T follicular helper cell (primary cell): ENCODE measurements at regions not wholly inside any gene's neighbourhood (a gene's known extent, or its start where the extent isn't known, plus 50 kb on each side); places are given as distances from the start of the nearest gene placed in this dataset.

ENCODE experiments used
- DNase-seq: peaks from one replicate; pipeline ENCODE4 v3.0.0-alpha.2; 2020; ENCODE audit warnings: low read depth

GRCh38 chr11:116505298-116506262, 267.2 kb downstream of the BUD13 start:
- DNase-seq, result no peak

DNA sequence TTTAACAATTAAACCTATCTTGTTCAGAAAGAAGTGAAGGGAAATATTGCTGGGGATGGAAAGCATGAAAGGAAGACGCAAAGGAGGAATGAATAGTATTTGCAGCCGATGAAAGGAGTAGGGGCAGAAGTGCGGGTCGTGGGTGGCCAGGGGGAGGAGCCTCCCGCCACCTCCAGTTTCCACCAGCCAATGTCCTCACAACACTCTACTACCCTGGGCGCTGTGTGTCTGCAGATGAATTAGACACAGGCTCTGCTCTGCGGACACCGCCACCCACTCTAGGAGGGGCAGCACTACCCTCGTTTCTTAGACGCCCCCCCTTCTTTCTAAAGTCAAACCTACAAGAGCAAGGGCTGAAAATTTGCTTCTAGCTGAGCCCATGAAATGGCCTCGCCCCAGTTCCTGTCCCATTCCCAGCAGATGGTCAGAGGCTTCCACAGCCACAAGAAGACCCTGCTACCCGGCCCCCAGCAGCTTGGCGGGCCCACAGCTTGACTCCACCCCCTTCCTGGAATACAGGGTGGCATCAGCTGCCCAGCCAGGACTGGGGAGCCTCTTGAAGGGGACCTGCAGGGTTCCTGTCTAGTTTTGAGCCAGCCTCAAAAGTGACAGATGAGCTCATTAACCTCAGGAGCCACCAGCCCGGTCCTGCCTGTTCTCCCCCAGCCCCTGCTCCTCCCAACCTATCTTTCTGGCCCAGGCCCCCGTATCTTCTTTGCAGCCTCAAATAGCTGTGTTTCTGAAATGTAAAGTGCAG, 268.1 kb downstream of the BUD13 start:
- no peak for DNase-seq

DNA sequence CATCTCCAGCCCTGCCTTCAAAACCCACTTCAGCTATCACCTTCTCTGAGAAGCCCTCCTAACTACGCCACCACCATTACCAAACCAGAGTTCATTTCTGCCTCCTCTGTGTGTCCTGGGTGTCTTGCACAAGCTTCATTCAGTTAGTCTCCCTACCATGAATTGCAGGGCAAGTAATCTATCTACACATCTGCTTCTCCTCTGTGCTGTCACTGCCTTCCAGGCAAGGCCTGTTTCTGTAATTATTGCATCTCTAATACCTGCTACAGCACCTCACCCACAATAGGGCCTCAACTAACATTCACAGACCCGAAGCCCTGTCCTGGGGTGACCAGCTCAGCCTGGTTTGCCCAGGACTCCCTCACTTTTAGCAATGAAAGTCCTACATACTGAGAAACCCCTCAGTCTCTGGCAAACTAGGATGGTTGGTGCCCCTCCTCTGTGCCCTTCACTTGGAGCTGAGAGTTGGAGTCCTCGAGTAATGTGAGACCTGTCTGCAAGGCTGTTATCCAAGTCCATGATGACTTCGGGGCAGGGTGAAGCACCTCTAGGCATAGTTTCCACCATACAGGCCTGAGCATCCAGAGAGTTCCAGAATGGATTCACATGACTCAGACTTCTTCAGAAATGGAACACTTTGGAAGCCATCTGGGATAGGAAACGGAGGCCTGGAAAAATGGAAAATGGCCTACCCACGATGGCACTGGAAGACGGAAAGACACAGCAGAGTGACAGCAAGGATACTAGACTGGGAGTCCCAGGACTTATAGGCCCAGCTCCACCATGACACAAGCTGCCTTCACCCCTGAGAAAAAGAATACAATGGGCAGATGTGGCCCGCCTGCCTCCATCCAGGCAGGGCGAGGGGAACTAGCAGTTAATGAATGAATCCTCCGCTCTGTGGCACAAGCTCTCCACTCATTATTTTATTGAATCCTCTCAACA, 269.3 kb downstream of the BUD13 start:
- no peak for DNase-seq

GRCh38 chr11:116502641-116503061, 270.1 kb downstream of the BUD13 start:
- no peak for DNase-seq

DNA sequence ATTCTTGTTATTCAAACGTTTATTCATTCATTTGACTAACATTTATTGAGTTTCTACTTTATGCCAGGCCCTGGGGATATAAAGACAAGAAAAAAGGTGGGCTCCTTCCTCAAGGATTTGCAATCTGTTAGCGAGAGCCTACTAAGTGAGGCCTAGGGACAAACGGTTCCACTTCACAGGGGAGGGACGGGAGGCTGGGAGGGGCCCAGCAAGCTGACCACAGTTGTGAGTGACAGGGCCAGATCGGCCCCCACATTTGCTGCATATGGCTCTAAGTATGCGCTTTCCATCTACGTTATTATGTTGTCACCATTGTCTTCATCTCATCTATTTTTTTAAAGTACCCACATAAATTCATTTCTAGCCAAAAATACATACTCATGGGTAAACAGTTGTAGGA, 271.1 kb downstream of the BUD13 start:
- no peak for DNase-seq

DNA sequence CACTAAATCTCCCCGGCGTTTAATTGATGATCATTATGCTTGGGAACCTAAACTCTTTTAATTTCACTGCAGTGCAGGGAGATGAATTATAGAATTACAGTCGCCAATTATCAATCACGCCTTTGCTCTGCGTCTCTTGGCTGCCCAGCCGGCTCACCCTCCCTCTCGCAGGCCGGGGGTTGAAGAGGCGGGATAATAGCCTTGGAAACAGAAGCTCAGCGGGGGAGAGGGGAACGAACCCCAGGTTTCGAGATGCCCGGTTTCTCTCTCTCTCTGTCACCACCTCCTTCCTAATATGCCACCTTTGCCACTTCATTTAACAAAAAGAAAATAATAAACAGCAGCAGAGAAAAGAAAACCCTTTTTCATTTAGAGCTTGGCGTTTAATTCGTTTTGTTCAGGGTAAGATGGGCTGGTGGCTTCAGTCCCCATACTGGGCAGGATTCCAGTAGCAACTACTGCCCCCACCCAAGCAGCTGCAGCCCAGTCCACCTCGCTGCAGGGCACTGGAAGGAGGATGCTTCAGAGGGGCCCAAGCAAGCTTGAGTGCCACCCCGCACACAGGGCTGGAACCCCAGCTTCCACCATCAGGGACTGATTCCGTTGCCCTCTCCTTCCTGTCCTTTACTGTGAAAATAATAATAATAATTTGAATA, 271.7 kb downstream of the BUD13 start:
- DNase-seq, result no peak

GRCh38 chr11:116500026-116500946, 272.5 kb downstream of the BUD13 start:
- DNase-seq, result no peak

GRCh38 chr11:116499396-116500003, 273.3 kb downstream of the BUD13 start:
- DNase-seq, result no peak

GRCh38 chr11:116498161-116498560, 274.6 kb downstream of the BUD13 start:
- no peak for DNase-seq

GRCh38 chr11:116492600-116492999, 280.2 kb downstream of the BUD13 start:
- DNase-seq, result no peak

GRCh38 chr11:116488836-116489389, 283.9 kb downstream of the BUD13 start:
- no peak for DNase-seq

DNA sequence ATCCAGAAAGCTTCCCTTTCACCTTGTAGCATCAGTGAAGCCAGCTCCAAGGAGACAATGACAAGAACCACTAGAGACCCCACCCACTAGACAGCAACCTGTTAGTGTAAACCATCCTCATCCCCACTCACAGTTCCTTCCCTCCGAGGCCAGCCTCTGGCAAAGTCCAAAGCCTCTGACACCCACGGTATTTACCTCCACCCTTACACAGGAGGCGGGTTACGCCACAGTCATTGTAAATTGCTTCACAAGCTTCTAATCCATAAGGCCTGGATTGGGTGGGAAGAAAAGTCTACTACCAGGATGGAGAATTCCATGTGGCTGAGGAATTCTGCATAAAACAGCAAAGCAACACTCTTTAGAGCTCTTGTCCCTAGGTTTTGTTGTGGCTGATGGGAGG, 287.4 kb downstream of the BUD13 start:
- DNase-seq, result no peak

GRCh38 chr11:116482716-116483115, 290.1 kb downstream of the BUD13 start:
- no peak for DNase-seq

DNA sequence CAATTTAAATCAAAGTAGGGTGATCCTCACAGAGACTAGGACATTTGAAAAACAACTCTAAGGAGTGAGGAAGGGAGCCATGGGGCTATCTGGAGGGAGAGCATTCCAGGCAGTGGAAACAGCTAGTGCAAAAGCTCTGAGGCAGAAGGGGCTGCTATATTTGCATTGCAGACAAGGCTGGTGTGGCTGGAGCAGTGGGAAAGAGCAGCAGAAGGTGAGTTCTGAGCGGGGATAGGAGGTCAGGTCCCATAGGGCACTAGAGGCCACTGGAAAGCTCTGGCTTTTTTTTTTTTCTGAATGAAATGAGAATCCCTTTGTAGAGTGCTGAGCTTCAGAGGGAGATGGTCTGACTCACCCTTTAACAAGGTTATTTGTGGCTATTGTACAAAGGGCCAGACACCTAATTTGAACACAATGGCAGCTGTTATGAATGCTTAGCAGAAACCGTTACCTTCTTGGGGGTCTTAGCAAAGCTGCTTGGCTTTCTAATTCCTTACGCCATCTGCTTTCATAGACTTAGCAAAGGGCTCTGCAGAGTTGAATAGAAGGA, 291.6 kb downstream of the BUD13 start:
- DNase-seq, result no peak

- DNase-seq, result no peak
Observed at GRCh38 chr11:116478669-116479668, 293.8 kb downstream of the BUD13 start.

DNA sequence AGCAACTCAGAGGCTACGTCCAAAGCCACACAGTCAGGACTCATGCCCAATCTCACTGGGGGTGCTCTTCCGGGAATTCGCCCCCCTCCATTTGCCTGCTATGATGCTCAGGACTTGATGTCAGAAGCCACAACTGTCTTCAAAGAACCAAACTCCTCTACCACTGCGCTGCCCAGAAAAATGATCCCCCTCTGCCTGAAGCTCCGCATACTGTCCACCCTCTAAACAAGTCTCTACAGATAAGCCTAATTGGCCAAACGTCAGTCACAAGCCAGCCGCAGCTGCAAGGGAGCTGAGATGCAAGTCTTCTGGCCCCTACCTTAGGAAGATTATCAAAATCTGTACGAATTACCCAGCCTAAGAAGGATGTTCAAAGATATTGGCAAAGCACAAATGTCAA, 294.6 kb downstream of the BUD13 start:
- DNase-seq, result no peak

GRCh38 chr11:116473790-116474346, 298.9 kb downstream of the BUD13 start:
- DNase-seq, result no peak
